Lower leg skin (tissue), 3 donors: ENCODE measurements at regions not wholly inside any gene's neighbourhood (a gene's known extent, or its start where the extent isn't known, plus 50 kb on each side); places are given as distances from the start of the nearest gene placed in this dataset.

ENCODE experiments used
- POLR2A ChIP-seq, 2 donors: fragments of 450-650 bp; IDR thresholded peaks; one replicate each; pipeline ENCODE4 v1.6.1; 2016 to 2017; ENCODE audit warnings: antibody characterized with exemption in 2 of 2, mild to moderate bottlenecking in 1 of 2, moderate library complexity in 1 of 2
- TF ChIP-seq, protein P1 (sequence below), 3 donors: fragments of 450-650 bp; IDR thresholded peaks; one replicate each; pipeline ENCODE4 v1.5.1; 2016; ENCODE audit warnings: antibody characterized with exemption in 3 of 3, mild to moderate bottlenecking in 3 of 3, moderate library complexity in 2 of 3

DNA sequence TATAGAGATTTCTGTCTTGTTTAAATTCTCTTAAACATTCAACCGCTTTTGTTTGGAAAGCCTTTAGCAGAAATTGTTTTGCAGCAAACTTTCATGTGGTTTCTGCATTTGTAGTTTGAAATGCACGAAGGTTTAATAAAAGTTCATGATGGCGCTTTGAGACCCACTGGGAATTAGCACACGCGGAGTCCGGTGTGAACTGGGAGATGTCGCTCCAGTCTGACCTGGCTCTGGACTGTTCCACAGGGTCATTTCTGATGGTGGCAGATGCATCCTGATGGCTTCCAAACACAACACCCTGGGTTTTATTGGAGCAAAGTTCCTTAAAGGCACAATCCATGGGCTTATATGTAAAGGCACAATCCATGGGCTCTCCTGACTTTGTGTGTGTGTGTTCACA, 78.1 kb upstream of the MTHFD1L start:
- TF ChIP-seq, protein P1, sequence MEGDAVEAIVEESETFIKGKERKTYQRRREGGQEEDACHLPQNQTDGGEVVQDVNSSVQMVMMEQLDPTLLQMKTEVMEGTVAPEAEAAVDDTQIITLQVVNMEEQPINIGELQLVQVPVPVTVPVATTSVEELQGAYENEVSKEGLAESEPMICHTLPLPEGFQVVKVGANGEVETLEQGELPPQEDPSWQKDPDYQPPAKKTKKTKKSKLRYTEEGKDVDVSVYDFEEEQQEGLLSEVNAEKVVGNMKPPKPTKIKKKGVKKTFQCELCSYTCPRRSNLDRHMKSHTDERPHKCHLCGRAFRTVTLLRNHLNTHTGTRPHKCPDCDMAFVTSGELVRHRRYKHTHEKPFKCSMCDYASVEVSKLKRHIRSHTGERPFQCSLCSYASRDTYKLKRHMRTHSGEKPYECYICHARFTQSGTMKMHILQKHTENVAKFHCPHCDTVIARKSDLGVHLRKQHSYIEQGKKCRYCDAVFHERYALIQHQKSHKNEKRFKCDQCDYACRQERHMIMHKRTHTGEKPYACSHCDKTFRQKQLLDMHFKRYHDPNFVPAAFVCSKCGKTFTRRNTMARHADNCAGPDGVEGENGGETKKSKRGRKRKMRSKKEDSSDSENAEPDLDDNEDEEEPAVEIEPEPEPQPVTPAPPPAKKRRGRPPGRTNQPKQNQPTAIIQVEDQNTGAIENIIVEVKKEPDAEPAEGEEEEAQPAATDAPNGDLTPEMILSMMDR (IDR thresholded peaks at IDR 0.05): no peak
- no peak for TF ChIP-seq POLR2A (IDR thresholded peaks at IDR 0.05)
